SK-N-SH (cell line): ENCODE measurements at regions not wholly inside any gene's neighbourhood (a gene's known extent, or its start where the extent isn't known, plus 50 kb on each side); places are given as distances from the start of the nearest gene placed in this dataset.

Experiments used
- CTCF ChIA-PET: fragments of 300-600, 350-600 bp; formaldehyde crosslinking; extraction: SDS; loops from one replicate; lab custom pipeline; 2021; lab: Yijun Ruan, JAX
- POLR2A ChIA-PET: fragments of 350-600 bp; sonication (Branson Sonifier 250); formaldehyde crosslinking; extraction: SDS; loops from one replicate; lab custom pipeline; 2020; ENCODE audit warnings: antibody characterized with exemption, inconsistent platforms; lab: Yijun Ruan, JAX
- DNase-seq: peaks from one replicate; pipeline ENCODE4 v3.0.0; 2012
- H2AFZ ChIP-seq: fragments of 200-600 bp; sonication (generic); 2 replicates; pipeline ENCODE4 v1.8.1; 2016; ENCODE audit warnings: antibody characterized with exemption, mild to moderate bottlenecking, low read depth
- H3F3A ChIP-seq: fragments of 200-600 bp; sonication (generic); replicated peaks from 2 replicates; pipeline ENCODE3; 2016; ENCODE audit warnings: antibody characterized with exemption, mild to moderate bottlenecking; ENCODE audit not compliant: insufficient read depth
- H3K27ac ChIP-seq, 2 experiments: fragments of 200-500 bp in 1 of 2; fragments of 200-600 bp in 1 of 2; sonication (Bioruptor generic) in 1 of 2; sonication (generic), shearing (Covaris generic) in 1 of 2; 2 replicates each; pipeline versions ENCODE4 v1.5.1 to v1.6.1; 2014 to 2016; ENCODE audit warnings: low read depth in 2 of 2, inconsistent platforms in 1 of 2, low read length in 1 of 2, mild to moderate bottlenecking in 1 of 2, mixed read lengths in 1 of 2
- H3K27me3 ChIP-seq: fragments of 200-600 bp; sonication (generic), shearing (Covaris generic); 2 replicates; pipeline ENCODE4 v1.6.1; 2016; ENCODE audit warnings: mixed run types; ENCODE audit not compliant: insufficient read depth
- H3K36me3 ChIP-seq, 2 experiments: fragments of 200-500 bp in 1 of 2; fragments of 200-600 bp in 1 of 2; sonication (Bioruptor generic) in 1 of 2; sonication (generic) in 1 of 2; replicated peaks in 1 of 2; 2 replicates each; pipeline versions ENCODE3 to v1.5.1; 2014 to 2016; ENCODE audit warnings: low read length in 1 of 2, mild to moderate bottlenecking in 1 of 2; ENCODE audit not compliant: insufficient read depth in 2 of 2, control insufficient read depth in 1 of 2
- H3K4me1 ChIP-seq, 2 experiments: fragments of 200-500 bp in 1 of 2; fragments of 200-600 bp in 1 of 2; sonication (Bioruptor generic) in 1 of 2; sonication (generic), shearing (Covaris generic) in 1 of 2; 2 replicates each; pipeline versions ENCODE4 v1.5.1 to v1.6.1; 2014 to 2016; ENCODE audit warnings: low read depth in 1 of 2, low read length in 1 of 2, mixed run types in 1 of 2; ENCODE audit not compliant: insufficient read depth in 2 of 2, control insufficient read depth in 1 of 2
- H3K4me2 ChIP-seq: fragments of 200-600 bp; sonication (generic), shearing (Covaris generic); 2 replicates; pipeline ENCODE4 v1.6.1; 2017; ENCODE audit warnings: mixed run types
- H3K4me3 ChIP-seq, 2 experiments: fragments of 200-500 bp in 1 of 2; fragments of 200-600 bp in 1 of 2; sonication (Bioruptor generic) in 1 of 2; sonication (generic), shearing (Covaris generic) in 1 of 2; 2 replicates each; pipeline versions ENCODE4 v1.5.1 to v1.8.1; 2014 to 2016; ENCODE audit warnings: low read depth in 2 of 2, inconsistent platforms in 1 of 2, low read length in 1 of 2, mild to moderate bottlenecking in 1 of 2, mixed read lengths in 1 of 2, moderate library complexity in 1 of 2
- H3K79me2 ChIP-seq: fragments of 200-600 bp; sonication (generic); 2 replicates; pipeline ENCODE4 v1.8.1; 2017; ENCODE audit warnings: mild to moderate bottlenecking; ENCODE audit not compliant: insufficient read depth
- H3K9ac ChIP-seq: fragments of 200-600 bp; sonication (generic); 2 replicates; pipeline ENCODE4 v1.6.1; 2017; ENCODE audit warnings: mixed run types
- H3K9me2 ChIP-seq: fragments of 200-600 bp; sonication (generic); 2 replicates; pipeline ENCODE4 v1.6.1; 2017; ENCODE audit warnings: mixed run types
- H3K9me3 ChIP-seq: fragments of 200-600 bp; sonication (generic); 2 replicates; pipeline ENCODE4 v1.6.1; 2017; ENCODE audit warnings: mixed run types, mild to moderate bottlenecking, moderate library complexity
- H4K20me1 ChIP-seq: fragments of 200-600 bp; sonication (generic); 2 replicates; pipeline ENCODE4 v1.6.1; 2017; ENCODE audit warnings: mild to moderate bottlenecking, mixed run types; ENCODE audit not compliant: insufficient read depth
- EP300 ChIP-seq, 2 experiments: IDR thresholded peaks; 2 replicates each; pipeline versions ENCODE4 v1.4.0 to v1.6.1; 2012; ENCODE audit warnings: borderline replicate concordance in 1 of 2, low read depth in 1 of 2, low read length in 1 of 2
- FOSL2 ChIP-seq: IDR thresholded peaks from 2 replicates; pipeline ENCODE4 v1.4.0; 2012; ENCODE audit warnings: low read depth, mild to moderate bottlenecking, moderate library complexity, borderline replicate concordance
- GABPA ChIP-seq: IDR thresholded peaks from 2 replicates; pipeline ENCODE4 v1.4.0; 2012; ENCODE audit warnings: low read depth, mild to moderate bottlenecking
- JUND ChIP-seq: IDR thresholded peaks from 2 replicates; pipeline ENCODE4 v1.4.0; 2012
- MAX ChIP-seq: IDR thresholded peaks from 2 replicates; pipeline ENCODE4 v1.4.0; 2012; ENCODE audit warnings: low read depth
- MXI1 ChIP-seq: IDR thresholded peaks from 2 replicates; pipeline ENCODE4 v1.6.1; 2012; ENCODE audit warnings: mild to moderate bottlenecking, low read depth, low read length, improper control_type of control experiment
- NFIC ChIP-seq: IDR thresholded peaks from 2 replicates; pipeline ENCODE4 v1.4.0; 2012; ENCODE audit warnings: borderline replicate concordance
- RAD21 ChIP-seq: IDR thresholded peaks from 2 replicates; pipeline ENCODE4 v1.6.1; 2012; ENCODE audit warnings: mild to moderate bottlenecking, low read length
- TAF1 ChIP-seq: IDR thresholded peaks from 2 replicates; pipeline ENCODE4 v1.6.1; 2012; ENCODE audit warnings: low read depth, mild to moderate bottlenecking, low read length, moderate library complexity, borderline replicate concordance
- TCF12 ChIP-seq: IDR thresholded peaks from 2 replicates; pipeline ENCODE4 v1.4.0; 2012
- WGBS: methylation state at CpG from one replicate; pipeline ENCODE4 v1.1.6; 2017; ENCODE audit warnings: low lambda C conversion rate; 5-methylcytosine and 5-hydroxymethylcytosine counted together
- TF ChIP-seq, protein P1 (sequence below): IDR thresholded peaks from 2 replicates; pipeline ENCODE4 v1.4.0; 2012; ENCODE audit warnings: low read depth, borderline replicate concordance

GRCh38 chr5:139745132-139745799, 50.3 kb upstream of the PSD2 start:
- Histone ChIP-seq H3K4me1 (peaks cover 29 to 33% of the 10 kb centered on the region in 2 experiments; a peak in 3 of 4 replicates), H3K9me2 (no peaks in the 10 kb centered on the region), H3F3A (peaks cover 17% of the 10 kb centered on the region), H3K4me3 (no peak overlapping the region), H3K9me3 (no peaks in the 10 kb centered on the region), H3K79me2 (no peaks in the 10 kb centered on the region), H3K9ac (peak overlapping the region; percentile 17; the same call in 1 of the 2 replicates), H3K4me2 (peak overlapping the region; percentile 56), H3K27me3 (no peaks in the 10 kb centered on the region), H3K27ac (peak overlapping the region in 1 of 2 experiments; percentile 69; a peak in 2 of 4 replicates), H3K36me3 (no peaks in the 10 kb centered on the region), H4K20me1 (no peaks in the 10 kb centered on the region), H2AFZ (no peak overlapping the region)
- TF ChIP-seq TCF12 (peak; percentile 65), TAF1 (no peak), MAX (no peak), NFIC (peak; percentile 54; the same call in 1 of the 2 replicates), EP300 (IDR thresholded peaks at IDR 0.05; ENCODE audit: borderline replicate concordance in 1 of 2, low read depth in 1 of 2, low read length in 1 of 2) (peak in 1 of 2 experiments; percentile 54; a peak in 1 of 4 replicates), GABPA (no peak), MXI1 (no peak), JUND (no peak; the same call in 1 of the 2 replicates), RAD21 (no peak), FOSL2 (peak; percentile 72; the same call in 1 of the 2 replicates)
- TF ChIP-seq, protein P1, sequence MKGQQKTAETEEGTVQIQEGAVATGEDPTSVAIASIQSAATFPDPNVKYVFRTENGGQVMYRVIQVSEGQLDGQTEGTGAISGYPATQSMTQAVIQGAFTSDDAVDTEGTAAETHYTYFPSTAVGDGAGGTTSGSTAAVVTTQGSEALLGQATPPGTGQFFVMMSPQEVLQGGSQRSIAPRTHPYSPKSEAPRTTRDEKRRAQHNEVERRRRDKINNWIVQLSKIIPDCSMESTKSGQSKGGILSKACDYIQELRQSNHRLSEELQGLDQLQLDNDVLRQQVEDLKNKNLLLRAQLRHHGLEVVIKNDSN, result no peak
- ChIA-PET POLR2A (interaction anchor here (1.1 kb wide), 1 partner anchor 20 kb away, joined by 3 read pairs; no protein-coding TSS in a partner anchor), CTCF (interaction anchor here (0.5 to 4.2 kb wide), 6 partner anchors 14 to 85 kb away, joined by 3 to 24 read pairs (median 3); no protein-coding TSS in a partner anchor)
- no peak for DNase-seq
- WGBS, result 38% methylated on average over 9 of the region's 17 CpGs

DNA sequence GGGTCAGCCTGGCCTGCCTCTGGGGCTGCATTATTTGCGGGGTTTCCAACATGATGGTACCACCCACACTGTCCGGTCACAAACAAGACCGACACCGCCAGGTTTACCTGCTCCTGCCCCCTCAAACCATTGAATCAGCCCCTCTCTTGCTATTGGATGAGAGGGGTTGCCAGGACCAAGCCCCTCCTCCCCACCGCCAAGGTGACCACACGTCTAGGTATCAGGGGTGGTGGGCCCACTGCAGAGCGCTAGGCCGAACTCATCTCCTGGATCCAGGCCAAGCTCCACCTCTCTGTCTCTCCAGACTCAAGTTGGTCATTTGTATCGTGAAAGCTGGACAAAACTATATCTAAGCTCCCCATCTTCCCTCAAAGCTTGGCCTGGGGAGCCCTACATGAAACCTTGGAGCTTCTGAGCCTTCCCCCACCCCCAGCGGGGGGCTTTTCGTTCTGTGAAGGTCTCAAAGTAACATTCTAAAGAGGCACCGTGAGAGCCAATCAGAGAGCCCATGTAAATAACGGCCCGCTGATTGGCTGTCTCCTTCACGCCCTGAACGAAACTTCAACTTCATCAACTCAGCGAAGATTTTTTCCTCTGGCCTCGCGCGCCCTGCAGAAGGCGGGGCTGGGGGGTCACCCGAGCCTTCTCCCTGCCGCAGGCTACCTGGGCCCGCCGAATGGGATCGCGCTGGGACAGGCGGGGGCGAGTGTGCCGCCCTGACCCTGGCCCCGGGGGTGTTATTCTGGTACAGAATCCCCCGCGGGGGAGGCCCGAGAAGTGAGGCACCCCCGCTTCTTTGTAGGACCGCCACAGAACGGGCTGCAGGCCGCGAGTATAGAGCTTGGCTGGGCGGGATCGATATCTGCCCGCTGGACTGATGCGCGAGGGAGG, 49.6 kb upstream of the PSD2 start:
- Histone ChIP-seq H3K36me3 (no peaks in the 10 kb centered on the region), H3K27ac (peak overlapping the region in 1 of 2 experiments; percentile 69; a peak in 2 of 4 replicates), H3K4me2 (peak overlapping the region; percentile 56), H3K4me1 (peaks cover 29 to 33% of the 10 kb centered on the region in 2 experiments; a peak in 3 of 4 replicates), H3F3A (peaks cover 17% of the 10 kb centered on the region), H3K9ac (peak overlapping the region; percentile 17; the same call in 1 of the 2 replicates), H3K27me3 (no peaks in the 10 kb centered on the region), H3K9me3 (no peaks in the 10 kb centered on the region), H3K9me2 (no peaks in the 10 kb centered on the region), H3K79me2 (no peaks in the 10 kb centered on the region), H4K20me1 (no peaks in the 10 kb centered on the region), H3K4me3 (peak overlapping the region; percentile 33 to 54), H2AFZ (peak overlapping the region; percentile 87; the same call in 1 of the 2 replicates)
- peak; percentile 85 for DNase-seq
- TF ChIP-seq MAX, result peak; percentile 93
- no peak for TF ChIP-seq TCF12
- peak; percentile 63; the same call in 1 of the 2 replicates for TF ChIP-seq NFIC
- CTCF ChIA-PET, result interaction anchor here (0.5 to 4.2 kb wide), 5 partner anchors 13 to 110 kb away, joined by 3 to 24 read pairs (median 4); no protein-coding TSS in a partner anchor
- POLR2A ChIA-PET, result interaction anchor here (1.1 to 1.2 kb wide), 3 partner anchors 21 to 107 kb away, joined by 3 to 6 read pairs (median 5); no protein-coding TSS in a partner anchor
- 24% methylated on average over 17 of the region's 44 CpGs for WGBS
